Lower lobe of right lung (tissue), 2 donors: ENCODE measurements at regions not wholly inside any gene's neighbourhood (a gene's known extent, or its start where the extent isn't known, plus 50 kb on each side); places are given as distances from the start of the nearest gene placed in this dataset.

ENCODE experiments used
- ATAC-seq, 2 donors: fragments of 200-7000 bp; cut with Tn5 transposase; one replicate each; pipeline ENCODE4 v1.9.1; 2020 to 2022; ENCODE audit warnings: mild to moderate bottlenecking in 2 of 2, moderate library complexity in 2 of 2
- DNase-seq: peaks from one replicate; pipeline ENCODE4 v3.0.0-alpha.2; 2020
- H3K27ac ChIP-seq: fragments of 200-600 bp; one replicate; pipeline ENCODE4 v1.8.0; 2022
- H3K27me3 ChIP-seq: fragments of 200-600 bp; one replicate; pipeline ENCODE4 v1.8.0; 2022; ENCODE audit warnings: low read depth
- H3K36me3 ChIP-seq: fragments of 200-600 bp; one replicate; pipeline ENCODE4 v1.8.0; 2022; ENCODE audit warnings: mild to moderate bottlenecking
- H3K4me1 ChIP-seq: fragments of 200-600 bp; one replicate; pipeline ENCODE4 v1.8.0; 2022
- H3K4me3 ChIP-seq: fragments of 200-600 bp; one replicate; pipeline ENCODE4 v1.8.0; 2022; ENCODE audit warnings: mild to moderate bottlenecking
- H3K9me3 ChIP-seq: fragments of 200-600 bp; one replicate; pipeline ENCODE4 v1.8.0; 2022
- CTCF ChIP-seq: fragments of 200-600 bp; IDR thresholded peaks from one replicate; pipeline ENCODE4 v1.8.0; 2022; ENCODE audit warnings: antibody characterized with exemption, mild to moderate bottlenecking
- intact Hi-C: fragments of 100-400 bp; cut with DNase I; formaldehyde crosslinking; loops from one replicate; pipeline ENCODE4 v1.11.0; 2022
- donor health status: DM: no; HTN: yes; CAD: no; lungs with severe emphysema.

- intact Hi-C loops = no loop called here
- no peaks in the 10 kb centered on the region for H3K9me3 ChIP-seq
- no peak overlapping the region for H3K27ac ChIP-seq
- no peaks in the 10 kb centered on the region for H3K4me1 ChIP-seq
- ATAC-seq = no peak
- H3K27me3 ChIP-seq = no peaks in the 10 kb centered on the region
- H3K4me3 ChIP-seq = no peak overlapping the region
- H3K36me3 ChIP-seq = no peaks in the 10 kb centered on the region
- no peak for DNase-seq
- no peak for TF ChIP-seq CTCF
Observed at GRCh38 chr20:22350624-22351023, 233.7 kb downstream of the FOXA2 start.

- no peak overlapping the region for H3K27ac ChIP-seq
- no peaks in the 10 kb centered on the region for H3K36me3 ChIP-seq
- no peak overlapping the region for H3K4me3 ChIP-seq
- TF ChIP-seq CTCF = no peak
- intact Hi-C loops = no loop called here
- no peak for ATAC-seq
- no peaks in the 10 kb centered on the region for H3K27me3 ChIP-seq
- no peaks in the 10 kb centered on the region for H3K9me3 ChIP-seq
- no peaks in the 10 kb centered on the region for H3K4me1 ChIP-seq
- no peak for DNase-seq
Observed at GRCh38 chr20:22348010-22348409, 236.4 kb downstream of the FOXA2 start.

DNA sequence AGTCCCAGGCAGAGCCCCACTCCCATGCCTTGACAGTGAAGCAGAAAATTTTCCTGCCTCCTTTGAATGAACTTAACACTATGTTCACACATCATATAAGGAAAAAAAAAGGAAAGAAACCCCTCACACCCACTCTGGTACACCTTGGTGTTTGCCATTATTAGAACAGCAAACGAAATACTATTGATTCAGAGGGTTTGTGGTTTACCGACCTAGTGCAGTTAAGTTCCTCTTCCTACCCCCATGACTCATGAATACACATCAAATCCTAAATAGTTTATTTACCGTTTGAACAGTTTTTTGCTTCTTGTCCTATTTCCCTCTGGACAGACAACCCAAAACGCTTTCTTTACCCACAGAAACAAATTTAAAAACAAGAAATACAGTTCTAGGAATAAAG is 237.7 kb downstream of the FOXA2 start:
- Histone ChIP-seq H3K36me3 (no peaks in the 10 kb centered on the region), H3K27ac (no peak overlapping the region), H3K4me3 (no peak overlapping the region), H3K4me1 (no peaks in the 10 kb centered on the region), H3K9me3 (no peaks in the 10 kb centered on the region), H3K27me3 (no peaks in the 10 kb centered on the region)
- no peak for ATAC-seq
- DNase-seq = no peak
- no peak for TF ChIP-seq CTCF
- intact Hi-C loops = no loop called here

DNA sequence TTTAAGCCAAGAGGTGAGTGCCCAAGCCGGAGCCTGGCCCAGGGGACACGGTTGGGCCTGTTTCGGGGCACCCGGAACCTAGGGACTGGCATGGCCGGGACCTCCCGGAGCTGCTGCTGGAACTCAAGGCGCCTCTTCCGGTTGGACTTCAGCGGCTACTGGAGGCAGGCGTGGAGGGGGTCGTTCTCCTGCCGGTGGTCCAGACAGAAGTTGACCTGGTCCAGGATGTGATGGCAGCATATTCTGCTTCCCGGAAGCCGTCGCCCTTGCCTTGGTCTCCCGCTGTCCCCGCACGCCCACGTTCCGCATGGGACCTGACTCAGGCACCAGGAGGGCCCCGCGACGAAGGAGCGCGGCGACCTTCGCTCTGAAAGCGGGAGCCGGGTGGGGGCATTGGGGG is 240.8 kb downstream of the FOXA2 start:
- ATAC-seq (no peak), DNase-seq (no peak)
- Histone ChIP-seq H3K36me3 (no peaks in the 10 kb centered on the region), H3K27me3 (no peaks in the 10 kb centered on the region), H3K4me1 (peaks cover 5% of the 10 kb centered on the region), H3K9me3 (no peaks in the 10 kb centered on the region), H3K4me3 (no peak overlapping the region), H3K27ac (no peak overlapping the region)
- TF ChIP-seq CTCF = no peak
- intact Hi-C loops = no loop called here

DNA sequence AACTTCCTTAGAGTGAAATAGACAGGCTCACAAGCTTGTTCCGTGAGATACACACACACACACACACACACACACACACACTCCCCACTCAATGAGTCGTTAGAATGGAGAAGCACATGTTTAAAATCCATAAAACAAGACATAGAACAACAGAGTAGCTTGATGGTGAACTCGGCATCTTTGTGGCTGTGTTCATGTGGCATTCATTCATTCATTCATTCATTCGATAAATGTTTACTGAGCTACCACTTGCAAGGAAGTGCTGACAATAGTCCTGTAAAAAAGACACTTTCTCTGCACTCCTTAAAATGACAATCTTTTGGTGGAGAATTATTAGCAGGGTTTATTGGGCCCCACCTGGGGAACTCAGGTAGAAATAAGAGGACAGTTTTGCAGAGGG is 242.0 kb downstream of the FOXA2 start:
- peaks cover 5% of the 10 kb centered on the region for H3K4me1 ChIP-seq
- intact Hi-C loops = no loop called here
- H3K27ac ChIP-seq = no peak overlapping the region
- ATAC-seq (no peak), DNase-seq (no peak)
- TF ChIP-seq CTCF = no peak
- no peaks in the 10 kb centered on the region for H3K36me3 ChIP-seq
- H3K9me3 ChIP-seq = no peaks in the 10 kb centered on the region
- no peaks in the 10 kb centered on the region for H3K27me3 ChIP-seq
- H3K4me3 ChIP-seq = no peak overlapping the region

GRCh38 chr20:22341508-22341907 is 242.9 kb downstream of the FOXA2 start:
- no peak overlapping the region for H3K4me3 ChIP-seq
- ATAC-seq = no peak
- no peaks in the 10 kb centered on the region for H3K36me3 ChIP-seq
- no peak overlapping the region for H3K27ac ChIP-seq
- TF ChIP-seq CTCF = no peak
- intact Hi-C loops = no loop called here
- peaks cover 5% of the 10 kb centered on the region for H3K4me1 ChIP-seq
- H3K9me3 ChIP-seq = no peaks in the 10 kb centered on the region
- no peak for DNase-seq
- H3K27me3 ChIP-seq = no peaks in the 10 kb centered on the region
